ENCODE measurements at regions not wholly inside any gene's neighbourhood (a gene's known extent, or its start where the extent isn't known, plus 50 kb on each side); places are given as distances from the start of the nearest gene placed in this dataset.

- intact Hi-C loops (cut with DNase I): no loop called here
- H3K4me3 ChIP-seq: no peak overlapping the region
- no peaks in the 10 kb centered on the region for H3K36me3 ChIP-seq (replicated peaks in 1 of 2; ENCODE audit: insufficient read depth in 1 of 2, low read depth in 2 of 2)
- H3K27me3 ChIP-seq: no peaks in the 10 kb centered on the region
- 68 to 78% methylated on average over 2 of the region's 2 CpGs for WGBS, 2 donors
- no peak overlapping the region for H3K27ac ChIP-seq
- H3K9me3 ChIP-seq: no peaks in the 10 kb centered on the region
- TF ChIP-seq POLR2A (IDR thresholded peaks at IDR 0.05): no peak
- TF ChIP-seq CTCF (IDR thresholded peaks at IDR 0.05): no peak
- DNase-seq (no peak), ATAC-seq (no peak)
- no peaks in the 10 kb centered on the region for H3K4me1 ChIP-seq
These were observed 674.3 kb downstream of the NSUN3 start for GRCh38 chr3:94737116-94737515.

GRCh38 chr3:94739420-94739819 lies 676.6 kb downstream of the NSUN3 start:
- Histone ChIP-seq H3K4me3 (no peak overlapping the region), H3K4me1 (no peaks in the 10 kb centered on the region), H3K36me3 (replicated peaks in 1 of 2; ENCODE audit: insufficient read depth in 1 of 2, low read depth in 2 of 2) (no peaks in the 10 kb centered on the region), H3K9me3 (no peaks in the 10 kb centered on the region), H3K27ac (no peak overlapping the region), H3K27me3 (no peaks in the 10 kb centered on the region)
- intact Hi-C loops (cut with DNase I): no loop called here
- DNase-seq (no peak), ATAC-seq (no peak)
- TF ChIP-seq POLR2A (IDR thresholded peaks at IDR 0.05) (no peak), CTCF (IDR thresholded peaks at IDR 0.05) (no peak)
- 57% methylated on average over 3 of the region's 3 CpGs for WGBS, 2 donors

- Histone ChIP-seq H3K36me3 (replicated peaks in 1 of 2; ENCODE audit: insufficient read depth in 1 of 2, low read depth in 2 of 2) (no peaks in the 10 kb centered on the region), H3K4me1 (no peaks in the 10 kb centered on the region), H3K4me3 (no peak overlapping the region), H3K27ac (no peak overlapping the region), H3K9me3 (no peaks in the 10 kb centered on the region), H3K27me3 (no peaks in the 10 kb centered on the region)
- TF ChIP-seq CTCF (IDR thresholded peaks at IDR 0.05) (no peak), POLR2A (IDR thresholded peaks at IDR 0.05) (no peak)
- intact Hi-C loops (cut with DNase I): no loop called here
- ATAC-seq (no peak), DNase-seq (no peak)
- 46 to 51% methylated on average over 5 of the region's 5 CpGs for WGBS, 2 donors
These were observed 695.9 kb downstream of the NSUN3 start for GRCh38 chr3:94758751-94759150.

DNA sequence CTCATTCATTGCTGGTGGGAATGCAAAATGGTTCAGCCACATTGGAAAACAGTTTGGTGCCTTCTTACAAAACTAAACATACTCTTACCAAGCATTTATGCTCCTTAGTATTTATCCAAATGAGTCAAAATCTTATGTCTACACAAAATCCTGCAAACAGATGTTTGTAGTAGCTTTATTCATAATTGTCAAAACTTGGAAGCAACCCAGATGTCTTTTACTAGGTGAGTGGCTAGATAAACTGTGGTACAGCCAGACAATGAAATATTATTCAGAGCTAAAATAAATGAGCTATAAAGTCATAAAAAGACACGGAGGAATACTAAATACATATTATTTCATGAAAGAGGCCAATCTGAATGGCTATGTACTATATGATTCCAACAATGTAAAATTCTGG lies 709.5 kb downstream of the NSUN3 start:
- DNase-seq: no peak
- Histone ChIP-seq H3K27me3 (no peaks in the 10 kb centered on the region), H3K4me1 (peaks cover 11% of the 10 kb centered on the region), H3K4me3 (no peak overlapping the region), H3K36me3 (replicated peaks in 1 of 2; ENCODE audit: insufficient read depth in 1 of 2, low read depth in 2 of 2) (no peaks in the 10 kb centered on the region), H3K27ac (no peak overlapping the region), H3K9me3 (no peaks in the 10 kb centered on the region)
- TF ChIP-seq POLR2A (IDR thresholded peaks at IDR 0.05): no peak
- no peak for TF ChIP-seq CTCF (IDR thresholded peaks at IDR 0.05)
- intact Hi-C loops (cut with DNase I): no loop called here
- no peak for ATAC-seq
- 56 to 58% methylated on average over 1 of the region's 1 CpG for WGBS, 2 donors

DNA sequence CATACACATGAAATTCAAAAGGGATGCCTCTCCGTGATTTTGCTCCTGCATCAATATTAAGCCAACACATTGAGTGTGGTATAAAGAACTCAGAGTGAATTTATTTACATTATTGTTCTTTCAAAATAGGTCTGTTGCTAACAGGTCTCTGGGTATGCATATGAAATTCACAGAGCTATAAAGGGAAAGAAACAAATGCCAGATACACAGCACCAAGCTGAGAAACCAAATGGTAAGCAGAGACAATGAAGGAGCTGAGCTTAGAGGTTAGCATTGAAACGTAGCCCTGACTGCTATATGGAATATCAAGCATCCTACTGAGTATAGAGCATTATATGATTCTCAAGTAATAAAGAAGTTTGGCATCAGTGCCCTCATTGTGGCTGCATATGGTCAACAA lies 712.9 kb downstream of the NSUN3 start:
- TF ChIP-seq POLR2A (IDR thresholded peaks at IDR 0.05) (no peak), CTCF (IDR thresholded peaks at IDR 0.05) (no peak)
- Histone ChIP-seq H3K27me3 (no peaks in the 10 kb centered on the region), H3K4me1 (peaks cover 11% of the 10 kb centered on the region), H3K9me3 (no peaks in the 10 kb centered on the region), H3K36me3 (replicated peaks in 1 of 2; ENCODE audit: insufficient read depth in 1 of 2, low read depth in 2 of 2) (no peaks in the 10 kb centered on the region), H3K27ac (no peak overlapping the region), H3K4me3 (no peak overlapping the region)
- DNase-seq (no peak), ATAC-seq (no peak)
- 79 to 82% methylated on average over 2 of the region's 2 CpGs for WGBS, 2 donors
- intact Hi-C loops (cut with DNase I): no loop called here

Measured in body of pancreas (tissue), 4 donors.